Nephron progenitor cell (in vitro differentiated cells): ENCODE measurements at regions not wholly inside any gene's neighbourhood (a gene's known extent, or its start where the extent isn't known, plus 50 kb on each side); places are given as distances from the start of the nearest gene placed in this dataset.

Experiments used
- DNase-seq: peaks from one replicate; pipeline ENCODE4 v3.0.0; 2021
- H3K27ac Mint-ChIP-seq: 2 replicates; pipeline ENCODE4 v1.8.0; 2021; ENCODE audit warnings: mild to moderate bottlenecking, moderate library complexity, mixed read lengths
- H3K27me3 Mint-ChIP-seq: 2 replicates; pipeline ENCODE4 v1.8.0; 2021; ENCODE audit warnings: mild to moderate bottlenecking, low read depth, mixed read lengths; ENCODE audit not compliant: poor library complexity
- H3K36me3 Mint-ChIP-seq: 2 replicates; pipeline ENCODE4 v1.8.0; 2021; ENCODE audit warnings: low read depth, mixed read lengths
- H3K4me1 Mint-ChIP-seq: 2 replicates; pipeline ENCODE4 v1.8.0; 2021; ENCODE audit warnings: mixed read lengths
- H3K4me3 Mint-ChIP-seq: 2 replicates; pipeline ENCODE4 v1.8.0; 2021; ENCODE audit warnings: mild to moderate bottlenecking, moderate library complexity, mixed read lengths
- H3K9me3 Mint-ChIP-seq: 2 replicates; pipeline ENCODE4 v1.8.0; 2021; ENCODE audit warnings: mild to moderate bottlenecking, moderate library complexity, mixed read lengths
- CTCF ChIP-seq: fragments of 200-600 bp; sonication (generic); IDR thresholded peaks from 2 replicates; pipeline ENCODE4 v1.5.0; 2021; ENCODE audit warnings: antibody characterized with exemption

- H3K4me3 Mint-ChIP-seq, result no peak overlapping the region
- H3K27me3 Mint-ChIP-seq, result no peaks in the 10 kb centered on the region
- DNase-seq, result no peak
- TF ChIP-seq CTCF, result no peak
- H3K36me3 Mint-ChIP-seq, result no peaks in the 10 kb centered on the region
- no peaks in the 10 kb centered on the region for H3K4me1 Mint-ChIP-seq
- no peak overlapping the region for H3K27ac Mint-ChIP-seq
- peaks cover 57% of the 10 kb centered on the region for H3K9me3 Mint-ChIP-seq
Observed at GRCh38 chr21:23804866-23805265, 1802.4 kb downstream of the MRPL39 start.

- Mint-ChIP-seq H3K36me3 (no peaks in the 10 kb centered on the region), H3K27me3 (no peaks in the 10 kb centered on the region), H3K27ac (no peak overlapping the region), H3K4me1 (no peaks in the 10 kb centered on the region), H3K9me3 (peaks cover 43% of the 10 kb centered on the region), H3K4me3 (no peak overlapping the region)
- TF ChIP-seq CTCF, result no peak
- DNase-seq, result no peak
Observed at GRCh38 chr21:23801292-23801691, 1806.0 kb downstream of the MRPL39 start.

GRCh38 chr21:23799376-23799775, 1807.9 kb downstream of the MRPL39 start:
- Mint-ChIP-seq H3K4me3 (no peak overlapping the region), H3K27me3 (no peaks in the 10 kb centered on the region), H3K36me3 (no peaks in the 10 kb centered on the region), H3K4me1 (no peaks in the 10 kb centered on the region), H3K9me3 (peaks cover 30% of the 10 kb centered on the region), H3K27ac (no peak overlapping the region)
- no peak for DNase-seq
- TF ChIP-seq CTCF, result no peak

GRCh38 chr21:23792300-23792699, 1815.0 kb downstream of the MRPL39 start:
- no peaks in the 10 kb centered on the region for H3K36me3 Mint-ChIP-seq
- peaks cover 18% of the 10 kb centered on the region for H3K9me3 Mint-ChIP-seq
- no peaks in the 10 kb centered on the region for H3K27me3 Mint-ChIP-seq
- H3K27ac Mint-ChIP-seq, result no peak overlapping the region
- DNase-seq, result no peak
- H3K4me3 Mint-ChIP-seq, result no peak overlapping the region
- no peaks in the 10 kb centered on the region for H3K4me1 Mint-ChIP-seq
- no peak for TF ChIP-seq CTCF

GRCh38 chr21:23789864-23790263, 1817.4 kb downstream of the MRPL39 start:
- DNase-seq, result no peak
- Mint-ChIP-seq H3K9me3 (peaks cover 9% of the 10 kb centered on the region), H3K27ac (no peak overlapping the region), H3K4me1 (no peaks in the 10 kb centered on the region), H3K27me3 (no peaks in the 10 kb centered on the region), H3K4me3 (no peak overlapping the region), H3K36me3 (no peaks in the 10 kb centered on the region)
- no peak for TF ChIP-seq CTCF

- no peaks in the 10 kb centered on the region for H3K27me3 Mint-ChIP-seq
- TF ChIP-seq CTCF, result no peak
- no peaks in the 10 kb centered on the region for H3K4me1 Mint-ChIP-seq
- no peaks in the 10 kb centered on the region for H3K36me3 Mint-ChIP-seq
- peaks cover 42% of the 10 kb centered on the region for H3K9me3 Mint-ChIP-seq
- DNase-seq, result no peak
- no peak overlapping the region for H3K4me3 Mint-ChIP-seq
- H3K27ac Mint-ChIP-seq, result no peak overlapping the region
Observed at GRCh38 chr21:23780326-23780725, 1827.0 kb downstream of the MRPL39 start.
